IMR-90 (cell line): ENCODE measurements at regions not wholly inside any gene's neighbourhood (a gene's known extent, or its start where the extent isn't known, plus 50 kb on each side); places are given as distances from the start of the nearest gene placed in this dataset.

ENCODE experiments used
- ATAC-seq: fragments of 200-7000 bp; cut with Tn5 transposase; 2 replicates; pipeline ENCODE4 v1.9.1; 2020; ENCODE audit warnings: low read depth, mild to moderate bottlenecking, moderate library complexity
- BruUV-seq: library from RNA; stranded (reverse); fragments of 400-500 nt; replicated peaks from 2 replicates; lab custom pipeline; 2021; lab: Mats Ljungman, UMichigan
- CTCF ChIA-PET: fragments of 300-600 bp; formaldehyde crosslinking; extraction: SDS; loops from one replicate; lab custom pipeline; 2021; ENCODE audit warnings: antibody characterized with exemption; lab: Yijun Ruan, JAX
- POLR2A ChIA-PET: fragments of 300-600 bp; sonication (Branson Sonifier 250); formaldehyde crosslinking; loops from one replicate; lab custom pipeline; 2022; ENCODE audit warnings: antibody characterized with exemption; ENCODE audit not compliant: unreplicated experiment; lab: Charles Lee
- DNase-seq: peaks from one replicate; pipeline ENCODE4 v3.0.0; 2013
- H2AFZ ChIP-seq: replicated peaks from 2 replicates; pipeline ENCODE3; 2013; ENCODE audit warnings: low read length, mild to moderate bottlenecking; ENCODE audit not compliant: poor library complexity
- H2AK5ac ChIP-seq: 2 replicates; pipeline ENCODE4 v1.6.1; 2013; ENCODE audit warnings: low read depth, low read length, inconsistent platforms
- H2AK9ac ChIP-seq: replicated peaks from 2 replicates; pipeline ENCODE3; 2013; ENCODE audit warnings: mild to moderate bottlenecking, low read depth, low read length, moderate library complexity; ENCODE audit not compliant: poor library complexity
- H2BK120ac ChIP-seq: 2 replicates; pipeline ENCODE4 v1.6.1; 2013; ENCODE audit warnings: low read depth, low read length, inconsistent platforms
- H2BK15ac ChIP-seq: 3 replicates; pipeline ENCODE4 v1.6.1; 2013; ENCODE audit warnings: low read depth, low read length, inconsistent platforms
- H2BK20ac ChIP-seq: 2 replicates; pipeline ENCODE4 v1.6.1; 2013; ENCODE audit warnings: low read depth, mild to moderate bottlenecking, inconsistent platforms, low read length, moderate library complexity
- H2BK5ac ChIP-seq: 2 replicates; pipeline ENCODE4 v1.6.1; 2013; ENCODE audit warnings: mild to moderate bottlenecking, low read depth, low read length, inconsistent platforms; ENCODE audit not compliant: poor library complexity, severe bottlenecking
- H3K14ac ChIP-seq: replicated peaks from 2 replicates; pipeline ENCODE4 v1.6.1; 2013; ENCODE audit warnings: low read depth, low read length, inconsistent platforms
- H3K18ac ChIP-seq: 2 replicates; pipeline ENCODE4 v1.6.1; 2013; ENCODE audit warnings: low read depth, low read length, control low read depth
- H3K23ac ChIP-seq: 2 replicates; pipeline ENCODE4 v1.6.1; 2013; ENCODE audit warnings: low read depth, low read length, inconsistent platforms
- H3K27ac ChIP-seq: 2 replicates; pipeline ENCODE4 v1.5.1; 2013; ENCODE audit warnings: mild to moderate bottlenecking, control low read depth, low read length; ENCODE audit not compliant: insufficient read depth
- H3K27me3 ChIP-seq: 2 replicates; pipeline ENCODE4 v1.6.1; 2013; ENCODE audit warnings: low read length; ENCODE audit not compliant: control insufficient read depth, insufficient read depth
- H3K36me3 ChIP-seq: 2 replicates; pipeline ENCODE4 v1.6.1; 2013; ENCODE audit warnings: low read length, mixed read lengths; ENCODE audit not compliant: control insufficient read depth, insufficient read depth
- H3K4ac ChIP-seq: 2 replicates; pipeline ENCODE4 v1.6.1; 2013; ENCODE audit warnings: low read depth, low read length, inconsistent platforms
- H3K4me1 ChIP-seq: 2 replicates; pipeline ENCODE4 v1.6.1; 2013; ENCODE audit warnings: low read length, mixed read lengths; ENCODE audit not compliant: control insufficient read depth, insufficient read depth
- H3K4me2 ChIP-seq: 2 replicates; pipeline ENCODE4 v1.6.1; 2013; ENCODE audit warnings: low read depth, mild to moderate bottlenecking, control low read depth, low read length, moderate library complexity
- H3K4me3 ChIP-seq: 2 replicates; pipeline ENCODE4 v1.5.1; 2013; ENCODE audit warnings: low read depth, mild to moderate bottlenecking, control low read depth, low read length, moderate library complexity; ENCODE audit not compliant: insufficient read depth
- H3K56ac ChIP-seq: 2 replicates; pipeline ENCODE4 v1.6.1; 2013; ENCODE audit warnings: low read length, inconsistent platforms; ENCODE audit not compliant: insufficient read depth; ENCODE audit errors: extremely low read depth
- H3K79me1 ChIP-seq, 2 experiments: 2 replicates each; pipeline ENCODE4 v1.6.1; 2013; ENCODE audit warnings: low read length in 2 of 2, inconsistent platforms in 1 of 2, low read depth in 1 of 2
- H3K9ac ChIP-seq: 2 replicates; pipeline ENCODE4 v1.6.1; 2013; ENCODE audit warnings: low read depth, low read length, control low read depth
- H3K9me1 ChIP-seq: 2 replicates; pipeline ENCODE4 v1.6.1; 2013; ENCODE audit warnings: low read length, inconsistent platforms; ENCODE audit not compliant: insufficient read depth
- H3K9me3 ChIP-seq: 2 replicates; pipeline ENCODE4 v1.6.1; 2013; ENCODE audit warnings: low read length; ENCODE audit not compliant: control insufficient read depth, insufficient read depth
- H4K20me1 ChIP-seq: 2 replicates; pipeline ENCODE4 v1.6.1; 2013; ENCODE audit warnings: low read length, inconsistent platforms; ENCODE audit not compliant: insufficient read depth
- H4K5ac ChIP-seq: 2 replicates; pipeline ENCODE4 v1.6.1; 2013; ENCODE audit warnings: mild to moderate bottlenecking, low read depth, low read length, control low read depth
- H4K8ac ChIP-seq, 2 experiments: 2 replicates each; pipeline ENCODE4 v1.6.1; 2013; ENCODE audit warnings: low read depth in 2 of 2, low read length in 2 of 2, control low read depth in 1 of 2, inconsistent platforms in 1 of 2
- H4K91ac ChIP-seq: 2 replicates; pipeline ENCODE4 v1.6.1; 2013; ENCODE audit warnings: low read depth, low read length, inconsistent platforms; ENCODE audit not compliant: insufficient read depth
- BHLHE40 ChIP-seq: fragments of 150-350 bp; IDR thresholded peaks from 2 replicates; pipeline ENCODE4 v1.6.1; 2016; ENCODE audit warnings: mild to moderate bottlenecking, low read depth, low read length
- CEBPB ChIP-seq: IDR thresholded peaks from 2 replicates; pipeline ENCODE4 v1.6.1; 2012; ENCODE audit warnings: low read depth, low read length, improper control_type of control experiment
- CHD1 ChIP-seq: IDR thresholded peaks from 2 replicates; pipeline ENCODE4 v1.6.1; 2012; ENCODE audit warnings: low read depth, low read length, improper control_type of control experiment
- CTCF ChIP-seq: conservative IDR thresholded peaks from 2 replicates; pipeline ENCODE4 v1.5.1; 2012; ENCODE audit warnings: mild to moderate bottlenecking, low read depth, low read length, improper control_type of control experiment
- FOS ChIP-seq: fragments of 150-350 bp; IDR thresholded peaks from 2 replicates; pipeline ENCODE4 v1.6.1; 2016; ENCODE audit warnings: low read depth, low read length
- MAFK ChIP-seq: IDR thresholded peaks from 2 replicates; pipeline ENCODE4 v1.6.1; 2012; ENCODE audit warnings: low read depth, low read length, improper control_type of control experiment
- MAZ ChIP-seq: IDR thresholded peaks from 2 replicates; pipeline ENCODE4 v1.6.1; 2012; ENCODE audit warnings: low read depth, mild to moderate bottlenecking, low read length, improper control_type of control experiment, moderate library complexity, borderline replicate concordance
- MXI1 ChIP-seq: IDR thresholded peaks from 2 replicates; pipeline ENCODE4 v1.6.1; 2012; ENCODE audit warnings: low read depth, mild to moderate bottlenecking, low read length, moderate library complexity, borderline replicate concordance
- NFE2L2 ChIP-seq: fragments of 150-350 bp; IDR thresholded peaks from 2 replicates; pipeline ENCODE4 v1.6.1; 2016; ENCODE audit warnings: low read depth, mild to moderate bottlenecking, low read length
- POLR2A ChIP-seq: IDR thresholded peaks from 2 replicates; pipeline ENCODE4 v1.6.1; 2012; ENCODE audit warnings: mild to moderate bottlenecking, low read depth, low read length
- RAD21 ChIP-seq: IDR thresholded peaks from 2 replicates; pipeline ENCODE4 v1.6.1; 2012; ENCODE audit warnings: low read length, improper control_type of control experiment
- RCOR1 ChIP-seq: IDR thresholded peaks from 2 replicates; pipeline ENCODE4 v1.6.1; 2012; ENCODE audit warnings: mild to moderate bottlenecking, low read length, improper control_type of control experiment; ENCODE audit not compliant: insufficient replicate concordance
- RFX5 ChIP-seq: IDR thresholded peaks from 2 replicates; pipeline ENCODE4 v1.8.0; 2012; ENCODE audit warnings: low read depth, mild to moderate bottlenecking, low read length, moderate library complexity
- SMC3 ChIP-seq: fragments of 150-350 bp; IDR thresholded peaks from 2 replicates; pipeline ENCODE4 v1.6.1; 2016; ENCODE audit warnings: low read depth, mild to moderate bottlenecking, antibody characterized with exemption, low read length, moderate library complexity
- USF2 ChIP-seq: fragments of 150-350 bp; IDR thresholded peaks from 2 replicates; pipeline ENCODE4 v1.6.1; 2017; ENCODE audit warnings: mild to moderate bottlenecking, antibody characterized with exemption, low read length, low read depth
- WGBS, 2 experiments: methylation state at CpG; one replicate each; pipeline versions ENCODE4 v1.1.5 to v1.1.7; 2013; ENCODE audit warnings: missing lambda C conversion rate in 2 of 2; ENCODE audit not compliant: insufficient read length in 1 of 2; ENCODE audit errors: extremely low coverage in 2 of 2; 5-methylcytosine and 5-hydroxymethylcytosine counted together
- dilution Hi-C: fragments of 300-500 bp; cut with HindIII; formaldehyde crosslinking; loops from one replicate; pipeline ENCODE4 v1.14.3; 2018; ENCODE audit warnings: low sequenced_read_pairs; ENCODE audit not compliant: unreplicated experiment
- in situ Hi-C: fragments of 300-500 bp; cut with MboI; formaldehyde crosslinking; loops from 3 replicates; pipeline ENCODE4 v1.14.3; 2019; ENCODE audit warnings: low sequenced_read_pairs, inconsistent platforms, mixed read lengths
- intact Hi-C: fragments of 100-400 bp; cut with micrococcal nuclease; formaldehyde crosslinking; loops from 2 replicates; pipeline ENCODE4 v1.10.0; 2022
- TF ChIP-seq, protein P1 (sequence below): fragments of 150-350 bp; IDR thresholded peaks from 2 replicates; pipeline ENCODE4 v1.6.1; 2016; ENCODE audit warnings: low read depth, mild to moderate bottlenecking, low read length, moderate library complexity, borderline replicate concordance

DNA sequence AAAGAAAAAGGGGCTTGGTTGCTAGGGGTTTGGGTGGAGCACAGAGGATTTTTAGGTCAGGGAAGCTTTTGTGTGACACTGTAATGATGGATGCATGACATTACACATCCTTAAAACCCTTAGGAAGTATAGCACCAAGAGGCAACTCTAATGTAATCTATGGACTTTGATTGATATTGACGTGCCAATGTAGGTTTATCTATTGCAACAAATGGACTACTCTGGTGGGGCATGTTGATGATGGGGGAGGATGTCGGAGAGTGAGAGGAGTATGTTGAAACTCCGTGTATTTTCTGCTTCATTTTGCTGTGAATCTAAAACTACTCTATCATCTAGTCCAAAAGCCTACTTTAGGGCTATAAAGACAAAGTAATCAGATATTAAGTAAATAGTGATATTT is 72.3 kb upstream of the PAX6 start:
- Histone ChIP-seq H3K9me1 (no peaks in the 10 kb centered on the region), H2AK9ac (no peak overlapping the region), H2AFZ (no peak overlapping the region), H4K8ac (no peak overlapping the region), H2BK5ac (no peak overlapping the region), H3K27ac (no peak overlapping the region), H4K5ac (no peak overlapping the region), H3K36me3 (no peaks in the 10 kb centered on the region), H3K4me3 (no peak overlapping the region), H2BK15ac (no peak overlapping the region), H3K23ac (no peak overlapping the region), H3K4ac (no peak overlapping the region), H2AK5ac (no peak overlapping the region), H3K9ac (no peak overlapping the region), H3K4me1 (no peaks in the 10 kb centered on the region), H3K27me3 (peaks cover 8% of the 10 kb centered on the region), H3K14ac (no peak overlapping the region), H4K20me1 (no peaks in the 10 kb centered on the region), H3K9me3 (no peaks in the 10 kb centered on the region), H3K56ac (no peak overlapping the region), H3K79me1 (no peaks in the 10 kb centered on the region), H2BK20ac (no peak overlapping the region), H4K91ac (no peak overlapping the region), H3K18ac (no peak overlapping the region), H2BK120ac (no peak overlapping the region), H3K4me2 (no peak overlapping the region)
- no peak for DNase-seq
- dilution Hi-C loops (no loop called here), in situ Hi-C loops (no loop called here), intact Hi-C loops (no loop called here)
- no TSS peak for BruUV-seq
- TF ChIP-seq RFX5 (no peak), RCOR1 (no peak), USF2 (no peak), MAZ (no peak), BHLHE40 (no peak), CEBPB (no peak), SMC3 (no peak), FOS (no peak), MAFK (no peak), POLR2A (no peak), NFE2L2 (no peak), MXI1 (no peak), CTCF (no peak), CHD1 (no peak), RAD21 (no peak)
- TF ChIP-seq, protein P1, sequence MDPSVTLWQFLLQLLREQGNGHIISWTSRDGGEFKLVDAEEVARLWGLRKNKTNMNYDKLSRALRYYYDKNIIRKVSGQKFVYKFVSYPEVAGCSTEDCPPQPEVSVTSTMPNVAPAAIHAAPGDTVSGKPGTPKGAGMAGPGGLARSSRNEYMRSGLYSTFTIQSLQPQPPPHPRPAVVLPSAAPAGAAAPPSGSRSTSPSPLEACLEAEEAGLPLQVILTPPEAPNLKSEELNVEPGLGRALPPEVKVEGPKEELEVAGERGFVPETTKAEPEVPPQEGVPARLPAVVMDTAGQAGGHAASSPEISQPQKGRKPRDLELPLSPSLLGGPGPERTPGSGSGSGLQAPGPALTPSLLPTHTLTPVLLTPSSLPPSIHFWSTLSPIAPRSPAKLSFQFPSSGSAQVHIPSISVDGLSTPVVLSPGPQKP = no peak
- CTCF ChIA-PET = no interaction called here
- no peak for ATAC-seq
- POLR2A ChIA-PET = no interaction called here
- no CpG with 5 or more reads among the region's 3 CpGs for WGBS, 2 experiments
